ENCODE measurements at regions not wholly inside any gene's neighbourhood (a gene's known extent, or its start where the extent isn't known, plus 50 kb on each side); places are given as distances from the start of the nearest gene placed in this dataset.
A peak's percentile ranks its signal among the peaks of the same experiment; 100 is the strongest.
"Not testable (repeated sequence)": the region's sequence is repeated elsewhere in the genome, so short reads cannot be mapped to it uniquely, and the experiment has no call there.

- no peaks in the 10 kb centered on the region for H3K36me3 Mint-ChIP-seq
- no peak for DNase-seq
- H3K27me3 Mint-ChIP-seq: no peaks in the 10 kb centered on the region
- no peaks in the 10 kb centered on the region for H3K4me1 ChIP-seq (ENCODE audit: insufficient read depth, low read length)
- H3K4me3 Mint-ChIP-seq: no peak overlapping the region
- intact Hi-C loops (cut with micrococcal nuclease): no loop called here
- no peaks in the 10 kb centered on the region for H3K27me3 ChIP-seq (ENCODE audit: insufficient read depth, low read length)
- no peaks in the 10 kb centered on the region for H3K9me3 ChIP-seq (ENCODE audit: control insufficient read depth in 1 of 2, low read length in 2 of 2)
- H3K36me3 ChIP-seq (ENCODE audit: insufficient read depth, low read length): no peaks in the 10 kb centered on the region
- H3K27ac ChIP-seq (ENCODE audit: low read depth, low read length): no peak overlapping the region
- H3K9me3 Mint-ChIP-seq: peaks cover 4 to 26% (median 16%) of the 10 kb centered on the region in 8 donors
- H3K27ac Mint-ChIP-seq: no peak overlapping the region
- ChIA-PET CTCF (ENCODE audit: partially characterized antibody) (no interaction called here), POLR2A (ENCODE audit: partially characterized antibody) (no interaction called here)
- H3K4me1 Mint-ChIP-seq: no peaks in the 10 kb centered on the region
- no peak overlapping the region for H3K4me3 ChIP-seq (ENCODE audit: low read length in 2 of 2)
Observed at GRCh38 chr5:51156222-51156621, 227.0 kb upstream of the ISL1 start.

- H3K36me3 Mint-ChIP-seq: no peaks in the 10 kb centered on the region
- Histone ChIP-seq H3K9me3 (ENCODE audit: control insufficient read depth in 1 of 2, low read length in 2 of 2) (no peaks in the 10 kb centered on the region), H3K36me3 (ENCODE audit: insufficient read depth, low read length) (no peaks in the 10 kb centered on the region), H3K4me1 (ENCODE audit: insufficient read depth, low read length) (no peaks in the 10 kb centered on the region), H3K27ac (ENCODE audit: low read depth, low read length) (no peak overlapping the region), H3K4me3 (ENCODE audit: low read length in 2 of 2) (no peak overlapping the region), H3K27me3 (ENCODE audit: insufficient read depth, low read length) (no peaks in the 10 kb centered on the region)
- CTCF ChIA-PET (ENCODE audit: partially characterized antibody): no interaction called here
- POLR2A ChIA-PET (ENCODE audit: partially characterized antibody): no interaction called here
- DNase-seq: no peak
- no peaks in the 10 kb centered on the region for H3K4me1 Mint-ChIP-seq
- H3K4me3 Mint-ChIP-seq: no peak overlapping the region
- no peak overlapping the region for H3K27ac Mint-ChIP-seq
- H3K27me3 Mint-ChIP-seq: no peaks in the 10 kb centered on the region
- intact Hi-C loops (cut with micrococcal nuclease): no loop called here
- peaks cover 6 to 27% (median 16%) of the 10 kb centered on the region in 8 donors for H3K9me3 Mint-ChIP-seq
Observed at GRCh38 chr5:51156838-51157237, 226.4 kb upstream of the ISL1 start.

- Histone ChIP-seq H3K4me1 (ENCODE audit: insufficient read depth, low read length) (no peaks in the 10 kb centered on the region), H3K9me3 (ENCODE audit: control insufficient read depth in 1 of 2, low read length in 2 of 2) (peaks cover 0 to 5% of the 10 kb centered on the region in 2 donors), H3K27ac (ENCODE audit: low read depth, low read length) (no peak overlapping the region), H3K27me3 (ENCODE audit: insufficient read depth, low read length) (no peaks in the 10 kb centered on the region), H3K36me3 (ENCODE audit: insufficient read depth, low read length) (no peaks in the 10 kb centered on the region), H3K4me3 (ENCODE audit: low read length in 2 of 2) (no peak overlapping the region)
- Mint-ChIP-seq H3K9me3 (peaks cover 6 to 45% (median 23%) of the 10 kb centered on the region in 8 donors), H3K4me3 (no peak overlapping the region), H3K27ac (no peak overlapping the region), H3K27me3 (no peaks in the 10 kb centered on the region), H3K36me3 (no peaks in the 10 kb centered on the region), H3K4me1 (no peaks in the 10 kb centered on the region)
- ChIA-PET POLR2A (ENCODE audit: partially characterized antibody) (no interaction called here), CTCF (ENCODE audit: partially characterized antibody) (no interaction called here)
- intact Hi-C loops (cut with micrococcal nuclease): no loop called here
- no peak for DNase-seq
Observed at GRCh38 chr5:51159164-51159563, 224.1 kb upstream of the ISL1 start.

- Histone ChIP-seq H3K4me3 (ENCODE audit: low read length in 2 of 2) (no peak overlapping the region), H3K27me3 (ENCODE audit: insufficient read depth, low read length) (no peaks in the 10 kb centered on the region), H3K4me1 (ENCODE audit: insufficient read depth, low read length) (no peaks in the 10 kb centered on the region), H3K27ac (ENCODE audit: low read depth, low read length) (no peak overlapping the region), H3K36me3 (ENCODE audit: insufficient read depth, low read length) (no peaks in the 10 kb centered on the region), H3K9me3 (ENCODE audit: control insufficient read depth in 1 of 2, low read length in 2 of 2) (peaks cover 0 to 5% of the 10 kb centered on the region in 2 donors)
- no peak overlapping the region for H3K27ac Mint-ChIP-seq
- H3K9me3 Mint-ChIP-seq: peaks cover 3 to 48% (median 20%) of the 10 kb centered on the region in 8 donors
- intact Hi-C loops (cut with micrococcal nuclease): no loop called here
- ChIA-PET POLR2A (ENCODE audit: partially characterized antibody) (no interaction called here), CTCF (ENCODE audit: partially characterized antibody) (no interaction called here)
- no peak for DNase-seq
- H3K4me1 Mint-ChIP-seq: no peaks in the 10 kb centered on the region
- no peak overlapping the region for H3K4me3 Mint-ChIP-seq
- no peaks in the 10 kb centered on the region for H3K36me3 Mint-ChIP-seq
- no peaks in the 10 kb centered on the region for H3K27me3 Mint-ChIP-seq
Observed at GRCh38 chr5:51159606-51160005, 223.6 kb upstream of the ISL1 start.

GRCh38 chr5:51162245-51162644, 221.0 kb upstream of the ISL1 start:
- ChIA-PET CTCF (ENCODE audit: partially characterized antibody) (no interaction called here), POLR2A (ENCODE audit: partially characterized antibody) (no interaction called here)
- peak overlapping the region in 1 of 7 donors; percentile 44 for H3K27ac Mint-ChIP-seq
- no peaks in the 10 kb centered on the region for H3K4me1 ChIP-seq (ENCODE audit: insufficient read depth, low read length)
- H3K4me3 Mint-ChIP-seq: no peak overlapping the region
- no peaks in the 10 kb centered on the region for H3K4me1 Mint-ChIP-seq
- DNase-seq: no peak
- intact Hi-C loops (cut with micrococcal nuclease): no loop called here
- no peaks in the 10 kb centered on the region for H3K36me3 ChIP-seq (ENCODE audit: insufficient read depth, low read length)
- H3K9me3 ChIP-seq (ENCODE audit: control insufficient read depth in 1 of 2, low read length in 2 of 2): peaks cover 0 to 5% of the 10 kb centered on the region in 2 donors
- H3K36me3 Mint-ChIP-seq: no peaks in the 10 kb centered on the region
- no peak overlapping the region for H3K27ac ChIP-seq (ENCODE audit: low read depth, low read length)
- no peak overlapping the region for H3K4me3 ChIP-seq (ENCODE audit: low read length in 2 of 2)
- H3K9me3 Mint-ChIP-seq: peaks cover 6 to 47% (median 20%) of the 10 kb centered on the region in 8 donors
- H3K27me3 ChIP-seq (ENCODE audit: insufficient read depth, low read length): no peaks in the 10 kb centered on the region
- H3K27me3 Mint-ChIP-seq: no peaks in the 10 kb centered on the region

GRCh38 chr5:51165621-51166020, 217.6 kb upstream of the ISL1 start:
- H3K9me3 ChIP-seq (ENCODE audit: control insufficient read depth in 1 of 2, low read length in 2 of 2); H3K36me3 ChIP-seq (ENCODE audit: insufficient read depth, low read length); H3K4me3 ChIP-seq (ENCODE audit: low read length in 2 of 2); H3K4me3 Mint-ChIP-seq; H3K27ac ChIP-seq (ENCODE audit: low read depth, low read length); intact Hi-C loops (cut with micrococcal nuclease); H3K27me3 ChIP-seq (ENCODE audit: insufficient read depth, low read length); CTCF ChIA-PET (ENCODE audit: partially characterized antibody); DNase-seq; H3K4me1 Mint-ChIP-seq; H3K36me3 Mint-ChIP-seq; H3K27me3 Mint-ChIP-seq; H3K4me1 ChIP-seq (ENCODE audit: insufficient read depth, low read length); H3K27ac Mint-ChIP-seq; POLR2A ChIA-PET (ENCODE audit: partially characterized antibody): not testable (repeated sequence)
- peaks cover 8 to 34% (median 16%) of the 10 kb centered on the region in 8 donors for H3K9me3 Mint-ChIP-seq

- no peaks in the 10 kb centered on the region for H3K9me3 ChIP-seq (ENCODE audit: control insufficient read depth in 1 of 2, low read length in 2 of 2)
- no peak for DNase-seq
- Mint-ChIP-seq H3K4me1 (no peaks in the 10 kb centered on the region), H3K9me3 (peaks cover 0 to 2% (median 0%) of the 10 kb centered on the region in 8 donors), H3K4me3 (no peak overlapping the region), H3K27me3 (no peaks in the 10 kb centered on the region), H3K27ac (no peak overlapping the region), H3K36me3 (no peaks in the 10 kb centered on the region)
- no peak overlapping the region for H3K27ac ChIP-seq (ENCODE audit: low read depth, low read length)
- no peak overlapping the region for H3K4me3 ChIP-seq (ENCODE audit: low read length in 2 of 2)
- no peaks in the 10 kb centered on the region for H3K4me1 ChIP-seq (ENCODE audit: insufficient read depth, low read length)
- no peaks in the 10 kb centered on the region for H3K36me3 ChIP-seq (ENCODE audit: insufficient read depth, low read length)
- no peaks in the 10 kb centered on the region for H3K27me3 ChIP-seq (ENCODE audit: insufficient read depth, low read length)
- intact Hi-C loops (cut with micrococcal nuclease): no loop called here
- CTCF ChIA-PET (ENCODE audit: partially characterized antibody): no interaction called here
- POLR2A ChIA-PET (ENCODE audit: partially characterized antibody): no interaction called here
Observed at GRCh38 chr5:51172903-51173626, 210.2 kb upstream of the ISL1 start.

All from CD4-positive, alpha-beta memory T cell (primary cell).